AG09309 (cell line): ENCODE measurements at regions not wholly inside any gene's neighbourhood (a gene's known extent, or its start where the extent isn't known, plus 50 kb on each side); places are given as distances from the start of the nearest gene placed in this dataset.
"Not testable (repeated sequence)": the region's sequence is repeated elsewhere in the genome, so short reads cannot be mapped to it uniquely, and the experiment has no call there.

ENCODE experiments used
- DNase-seq: peaks from one replicate; pipeline ENCODE4 v3.0.0-alpha.2; 2010; ENCODE audit warnings: low read depth
- H3K4me3 ChIP-seq: 2 replicates; pipeline ENCODE4 v1.5.1; 2011; ENCODE audit warnings: mild to moderate bottlenecking, low read depth, low read length, moderate library complexity; ENCODE audit not compliant: control insufficient read depth
- CTCF ChIP-seq: IDR thresholded peaks from 2 replicates; pipeline ENCODE4 v1.5.1; 2011; ENCODE audit warnings: mild to moderate bottlenecking, low read depth, low read length, inconsistent platforms; ENCODE audit not compliant: insufficient read depth, control insufficient read depth; ENCODE audit errors: missing control alignments

- H3K4me3 ChIP-seq = no peak overlapping the region
- TF ChIP-seq CTCF = no peak
- DNase-seq = no peak
Observed at GRCh38 chr9:78695519-78695918, 398.6 kb downstream of the PSAT1 start.

GRCh38 chr9:78697618-78698017 is 400.7 kb downstream of the PSAT1 start:
- no peak for DNase-seq
- TF ChIP-seq CTCF = no peak
- no peak overlapping the region for H3K4me3 ChIP-seq

DNA sequence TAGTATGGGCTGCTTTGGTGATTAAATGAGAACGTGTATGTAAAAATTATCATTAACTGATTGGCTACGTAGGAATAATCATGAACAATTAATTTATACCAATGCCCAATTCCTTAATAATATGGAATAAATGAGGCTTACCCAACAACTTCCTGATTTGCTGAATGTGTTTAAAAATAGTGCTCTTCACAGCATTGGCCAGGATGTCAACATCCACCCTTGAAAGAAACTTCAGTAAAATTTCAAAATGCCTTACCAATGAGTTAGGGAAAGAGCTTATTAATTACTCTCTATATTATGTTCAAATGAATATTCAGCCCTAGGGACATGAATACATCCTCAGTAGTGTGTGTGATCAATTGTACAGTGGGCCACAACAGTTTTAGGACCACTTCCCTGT is 401.4 kb downstream of the PSAT1 start:
- H3K4me3 ChIP-seq = no peak overlapping the region
- DNase-seq = no peak
- no peak for TF ChIP-seq CTCF

DNA sequence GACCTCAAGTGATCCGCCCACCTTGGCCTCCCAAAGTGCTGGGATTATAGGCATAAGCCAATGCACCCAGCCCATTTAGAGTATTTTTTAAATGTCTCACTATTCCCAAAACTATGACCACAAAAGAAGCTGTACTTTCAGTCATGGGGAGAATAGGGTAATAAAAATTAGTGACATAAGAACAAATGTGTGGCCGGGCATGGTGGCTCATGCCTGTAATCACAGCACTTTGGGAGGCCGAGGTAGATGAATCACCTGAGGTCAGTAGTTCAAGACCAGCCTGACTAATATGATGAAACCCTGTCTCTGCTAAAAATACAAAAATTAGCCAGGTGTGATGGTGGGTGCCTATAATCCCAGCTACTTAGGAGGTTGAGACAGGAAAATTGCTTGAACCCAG is 402.3 kb downstream of the PSAT1 start:
- not testable (repeated sequence) for H3K4me3 ChIP-seq, DNase-seq

DNA sequence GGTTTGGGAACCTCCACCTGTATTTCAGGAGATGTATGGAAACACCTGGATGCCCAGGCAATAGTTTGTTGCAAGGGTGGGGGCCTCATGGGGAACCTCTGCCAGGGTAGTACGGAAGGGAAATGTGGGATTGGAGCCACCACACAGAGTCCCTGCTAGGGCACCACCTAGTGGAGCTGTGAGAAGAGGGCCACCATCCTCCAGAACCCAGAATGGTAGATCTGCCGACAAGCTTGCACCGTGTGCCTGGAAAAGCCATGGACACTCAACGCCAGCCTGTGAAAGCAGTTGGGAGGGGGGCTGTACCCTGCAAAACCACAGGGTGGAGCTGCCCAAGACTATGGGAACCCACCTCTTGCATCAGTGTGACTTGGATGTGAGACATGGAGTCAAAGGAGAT is 407.2 kb downstream of the PSAT1 start:
- H3K4me3 ChIP-seq, DNase-seq: not testable (repeated sequence)
- TF ChIP-seq CTCF = peak; percentile 26

- H3K4me3 ChIP-seq = no peak overlapping the region
- DNase-seq = no peak
- no peak for TF ChIP-seq CTCF
Observed at GRCh38 chr9:78707080-78707479, 410.2 kb downstream of the PSAT1 start.

- TF ChIP-seq CTCF = no peak
- peak; percentile 91 for DNase-seq
Observed at GRCh38 chr9:78707481-78707991, 410.6 kb downstream of the PSAT1 start.

More at GRCh38 chr9:78707481-78707991, 410.6 kb downstream of the PSAT1 start:
- no peak overlapping the region for H3K4me3 ChIP-seq
